HG03159 (cell line): ENCODE measurements at regions not wholly inside any gene's neighbourhood (a gene's known extent, or its start where the extent isn't known, plus 50 kb on each side); places are given as distances from the start of the nearest gene placed in this dataset.

Experiments used
- ATAC-seq: cut with Tn5 transposase; IDR thresholded peaks from one replicate; pipeline ENCODE4 v1.9.1; 2021; ENCODE audit warnings: mild to moderate bottlenecking, moderate library complexity; ENCODE audit not compliant: unreplicated experiment

GRCh38 chr5:142509026-142509425, 176.9 kb downstream of the FGF1 start:
- ATAC-seq: no peak

GRCh38 chr5:142508591-142508990, 177.3 kb downstream of the FGF1 start:
- ATAC-seq: no peak

DNA sequence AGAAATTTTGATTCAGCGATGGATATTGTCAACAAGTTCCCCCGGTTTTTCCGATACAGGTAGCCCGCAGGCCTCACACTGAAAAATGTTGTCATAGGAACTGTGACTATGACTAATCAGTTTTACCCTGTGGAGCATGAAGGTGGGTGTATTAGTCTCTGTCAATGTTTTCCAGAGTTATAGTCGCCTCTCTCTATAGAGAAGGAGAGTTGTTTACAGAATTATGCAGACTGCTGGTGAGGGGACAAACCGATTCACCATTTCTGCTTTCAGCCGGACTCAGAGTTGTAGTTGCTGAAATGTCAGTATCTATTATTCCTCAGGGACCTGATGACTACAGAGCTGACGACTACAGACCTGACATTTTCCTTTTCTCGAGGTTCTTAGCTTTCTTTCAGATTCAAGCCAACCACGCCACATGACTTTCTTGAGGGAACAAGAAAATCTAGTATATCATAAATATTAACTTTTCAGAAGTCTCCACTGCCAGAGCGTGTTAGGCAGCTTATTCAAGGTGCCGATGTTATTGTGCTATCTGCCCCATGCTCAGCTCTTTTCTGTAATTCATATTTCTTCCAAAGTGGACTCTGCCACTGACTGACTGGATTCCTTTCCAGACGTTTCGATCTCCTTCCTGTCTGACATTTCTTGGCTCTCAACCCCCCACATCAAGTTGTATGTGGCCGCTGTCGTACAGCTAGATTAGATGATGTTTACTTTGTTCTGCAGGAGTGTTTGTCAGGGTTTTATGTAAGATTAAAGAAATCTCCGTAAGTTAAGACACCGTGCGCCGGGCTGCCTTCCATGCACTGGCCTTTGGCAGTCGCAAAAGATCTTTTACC, 178.1 kb downstream of the FGF1 start:
- ATAC-seq: peak; percentile 72

- ATAC-seq: no peak
Measured at GRCh38 chr5:142506756-142507155, 179.1 kb downstream of the FGF1 start.

DNA sequence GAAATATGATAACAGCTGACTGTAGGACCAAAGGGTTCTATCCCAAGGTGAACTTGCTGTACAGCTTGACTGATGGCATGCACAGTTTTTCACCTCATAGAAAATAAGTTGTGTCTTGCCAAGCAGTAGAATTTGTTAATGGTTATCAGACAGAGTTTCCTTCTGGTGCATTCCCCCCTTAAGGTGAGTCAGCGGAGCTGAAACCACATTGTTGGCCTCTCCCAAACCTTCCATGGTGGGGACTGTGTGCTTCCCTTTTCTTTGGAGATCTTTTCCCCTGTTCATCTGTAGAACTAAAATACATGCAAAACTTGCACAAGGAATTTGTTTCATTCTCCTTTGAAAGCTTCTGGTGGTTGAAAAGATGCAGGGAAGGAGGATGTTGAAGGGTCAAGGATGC, 179.8 kb downstream of the FGF1 start:
- no peak for ATAC-seq

GRCh38 chr5:142501890-142502289, 177.1 kb upstream of the SPRY4 start:
- no peak for ATAC-seq

DNA sequence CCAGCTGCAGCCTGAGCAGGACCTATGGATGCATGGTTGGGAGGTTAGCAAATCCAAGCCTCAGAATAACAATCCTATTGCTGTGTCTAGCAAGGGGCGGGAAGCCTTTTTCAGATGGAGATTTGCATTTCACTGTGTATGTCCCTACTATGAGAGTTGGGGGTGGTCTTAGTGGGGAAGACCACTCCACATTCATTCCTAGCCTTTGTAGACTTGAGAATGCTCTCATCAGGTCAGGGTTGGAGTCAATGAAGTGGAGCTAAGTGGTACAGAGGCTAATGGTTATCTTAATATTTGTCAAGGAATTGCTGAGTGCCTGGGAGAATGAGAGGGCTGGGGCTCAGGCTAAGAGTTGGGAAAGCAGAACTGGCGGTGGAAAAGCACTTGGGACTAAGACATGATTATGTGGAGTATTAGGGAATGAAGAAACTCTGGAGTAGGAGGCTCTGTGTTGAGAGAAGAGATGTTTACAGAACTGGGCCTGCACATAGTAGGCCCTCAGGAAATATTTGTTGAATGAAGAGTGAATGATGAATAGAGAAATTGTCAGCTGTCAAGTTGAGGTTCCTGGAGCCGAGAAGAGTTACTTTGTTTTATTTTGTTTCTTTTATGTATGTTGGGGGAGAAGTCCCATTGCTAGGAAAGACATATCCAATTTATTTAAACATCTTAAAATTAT, 175.5 kb upstream of the SPRY4 start:
- no peak for ATAC-seq

GRCh38 chr5:142499591-142500226, 174.9 kb upstream of the SPRY4 start:
- no peak for ATAC-seq

GRCh38 chr5:142498298-142498697, 173.5 kb upstream of the SPRY4 start:
- ATAC-seq: no peak

GRCh38 chr5:142495531-142495930, 170.7 kb upstream of the SPRY4 start:
- ATAC-seq: no peak

DNA sequence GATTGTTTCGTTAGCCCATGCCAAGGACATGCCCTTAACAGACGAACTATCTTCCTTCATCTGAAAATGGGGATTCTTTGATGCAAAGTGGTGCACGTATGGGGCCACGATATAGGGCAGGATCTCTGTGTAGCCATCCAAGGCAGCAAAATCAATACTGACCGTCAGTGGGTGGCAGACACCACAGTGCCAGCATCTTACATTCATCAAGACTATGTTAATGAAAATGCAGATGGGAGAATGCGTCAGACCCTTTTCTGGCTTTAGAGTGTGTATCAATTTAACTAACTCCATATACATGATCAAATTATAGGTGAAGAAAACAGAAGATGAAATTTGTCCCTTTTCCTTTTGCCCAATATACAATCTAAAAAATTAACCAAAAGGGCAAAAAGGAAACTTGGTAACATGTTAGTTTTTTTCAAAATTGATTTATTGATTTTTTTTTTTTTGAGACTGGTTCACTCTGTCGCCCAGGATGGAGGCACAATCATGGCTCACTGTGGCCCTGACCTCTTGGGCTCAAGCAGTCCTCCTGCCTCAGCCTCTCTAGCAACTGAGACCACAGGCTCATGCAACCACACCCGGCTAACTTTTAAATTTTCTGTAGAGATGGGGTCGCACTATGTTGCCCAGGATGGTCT, 169.2 kb upstream of the SPRY4 start:
- ATAC-seq: no peak

- no peak for ATAC-seq
Measured at GRCh38 chr5:142492781-142493281, 168.0 kb upstream of the SPRY4 start.

- no peak for ATAC-seq
Measured at GRCh38 chr5:142491679-142492078, 166.9 kb upstream of the SPRY4 start.

- ATAC-seq: no peak
Measured at GRCh38 chr5:142491270-142491669, 166.4 kb upstream of the SPRY4 start.

- no peak for ATAC-seq
Measured at GRCh38 chr5:142486581-142486980, 161.8 kb upstream of the SPRY4 start.

- no peak for ATAC-seq
Measured at GRCh38 chr5:142486020-142486419, 161.2 kb upstream of the SPRY4 start.

DNA sequence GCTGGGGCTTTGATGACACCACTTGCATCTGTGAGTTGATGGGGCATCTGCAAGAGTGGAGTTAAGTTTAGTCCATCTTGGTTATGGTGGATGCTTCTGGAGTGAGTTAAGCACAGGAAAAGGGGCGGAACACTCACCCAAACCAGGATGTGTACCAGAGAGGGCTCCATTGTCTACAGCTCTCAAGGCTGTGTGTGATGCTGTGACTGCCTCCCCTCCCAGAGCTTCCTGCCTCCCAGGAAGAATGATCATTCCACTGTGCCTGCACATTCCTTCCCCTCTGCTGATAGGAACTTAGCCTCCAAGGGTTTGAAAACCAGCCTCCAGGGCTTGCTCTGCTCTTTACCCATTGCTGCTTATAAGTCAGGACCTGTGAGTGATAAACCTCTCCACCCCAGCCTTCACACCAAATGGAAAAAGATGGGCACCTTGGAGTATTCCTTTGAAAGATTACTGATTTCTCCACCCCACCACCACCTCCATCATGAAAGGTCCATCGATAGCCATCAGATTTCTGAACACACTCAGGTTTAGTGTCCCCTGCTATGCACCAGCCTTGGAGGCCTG, 160.1 kb upstream of the SPRY4 start:
- ATAC-seq: no peak

GRCh38 chr5:142482207-142482606, 157.4 kb upstream of the SPRY4 start:
- no peak for ATAC-seq

DNA sequence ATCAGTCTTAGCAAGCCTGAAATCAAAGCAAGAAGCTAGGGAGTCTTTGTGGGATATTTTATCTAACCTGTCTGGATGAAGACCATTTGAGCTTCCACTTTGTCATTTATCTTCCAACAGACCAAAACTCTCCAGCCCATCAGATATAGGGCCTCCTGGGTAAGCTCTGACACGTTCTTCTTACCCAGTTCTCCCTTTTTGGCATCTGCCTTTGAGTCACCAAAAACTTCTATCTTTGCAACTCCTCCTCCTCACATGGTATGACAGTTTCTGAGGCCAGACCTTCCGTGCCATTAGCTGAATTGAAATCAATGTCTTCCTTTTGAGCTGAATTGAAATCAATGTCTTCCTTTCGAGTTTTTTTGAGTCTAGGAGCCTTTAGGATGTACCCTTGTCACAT, 156.6 kb upstream of the SPRY4 start:
- no peak for ATAC-seq

DNA sequence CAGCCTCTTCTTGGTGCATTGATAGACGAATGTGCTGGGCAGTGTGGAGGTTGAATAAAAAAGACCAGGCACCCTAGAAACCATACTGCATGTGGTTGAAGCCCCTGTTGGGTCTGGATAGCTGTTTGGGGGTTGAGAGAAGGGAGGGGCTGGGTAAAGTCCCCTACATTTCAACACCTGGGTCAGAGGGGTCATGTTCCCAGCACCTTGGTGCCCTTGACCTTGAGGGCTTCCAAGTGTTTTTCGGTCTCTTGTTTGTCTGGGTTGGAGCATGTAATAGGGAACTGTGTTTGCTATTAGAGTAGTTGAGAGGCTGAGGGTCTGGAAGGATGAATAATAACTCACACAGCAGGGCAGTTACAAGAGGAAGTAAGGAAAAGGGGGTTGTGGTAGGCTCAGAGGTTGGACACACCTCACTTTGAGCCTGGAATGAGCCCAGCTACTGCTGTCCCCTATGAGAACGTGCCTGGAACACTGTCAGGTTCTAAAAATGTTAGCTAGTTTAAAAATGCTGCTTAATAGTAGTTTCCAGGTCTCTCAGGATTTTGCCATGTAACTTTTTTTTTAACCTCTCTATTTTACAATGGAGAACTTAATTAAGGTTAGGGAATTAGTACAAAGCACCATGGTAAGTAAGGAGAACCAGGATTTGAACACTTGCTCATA, 155.2 kb upstream of the SPRY4 start:
- ATAC-seq: no peak
